H1 (cell line): ENCODE measurements at regions not wholly inside any gene's neighbourhood (a gene's known extent, or its start where the extent isn't known, plus 50 kb on each side); places are given as distances from the start of the nearest gene placed in this dataset.

ENCODE experiments used
- CTCF ChIA-PET: fragments of 300-600 bp; sonication (Branson Sonifier 250); formaldehyde crosslinking; loops from one replicate; lab custom pipeline; 2021; ENCODE audit not compliant: partially characterized antibody; lab: Charles Lee
- POLR2A ChIA-PET: fragments of 300-600 bp; sonication (Branson Sonifier 250); formaldehyde crosslinking; loops from one replicate; lab custom pipeline; 2021; ENCODE audit warnings: inconsistent platforms; ENCODE audit not compliant: partially characterized antibody; lab: Charles Lee
- DNase-seq, 2 experiments: peaks; one replicate each; pipeline versions ENCODE4 v3.0.0 to v3.0.0-alpha.2; 2010 to 2022; ENCODE audit warnings: low spot score in 2 of 2, low read depth in 1 of 2, mixed read lengths in 1 of 2
- FAIRE-seq: peaks from 2 replicates; lab custom pipeline; 2011; peaks lifted over from hg19 to GRCh38; lab: Jason Lieb, UNC
- H2AFZ ChIP-seq: 2 replicates; pipeline ENCODE4 v1.8.1; 2012; ENCODE audit warnings: low read length, inconsistent platforms
- H2AK5ac ChIP-seq: 2 replicates; pipeline ENCODE4 v1.6.1; 2013; ENCODE audit warnings: low read depth, low read length
- H2BK120ac ChIP-seq: replicated peaks from 2 replicates; pipeline ENCODE3; 2013; ENCODE audit warnings: low read depth, low read length, inconsistent platforms
- H2BK12ac ChIP-seq: 2 replicates; pipeline ENCODE4 v1.6.1; 2013; ENCODE audit warnings: low read depth, low read length
- H2BK15ac ChIP-seq: 2 replicates; pipeline ENCODE4 v1.6.1; 2013; ENCODE audit warnings: low read length
- H2BK20ac ChIP-seq: 2 replicates; pipeline ENCODE4 v1.6.1; 2013; ENCODE audit warnings: low read length
- H2BK5ac ChIP-seq: 2 replicates; pipeline ENCODE4 v1.6.1; 2013; ENCODE audit warnings: low read depth, low read length
- H3K14ac ChIP-seq: 2 replicates; pipeline ENCODE4 v1.6.1; 2013; ENCODE audit warnings: inconsistent platforms; ENCODE audit not compliant: insufficient read length
- H3K18ac ChIP-seq: 2 replicates; pipeline ENCODE4 v1.6.1; 2013; ENCODE audit warnings: low read length; ENCODE audit errors: extremely low read depth
- H3K23ac ChIP-seq: 2 replicates; pipeline ENCODE4 v1.6.1; 2013; ENCODE audit warnings: inconsistent platforms; ENCODE audit not compliant: insufficient read length
- H3K23me2 ChIP-seq: 2 replicates; pipeline ENCODE4 v1.6.1; 2013; ENCODE audit warnings: low read depth, low read length
- H3K27ac ChIP-seq: 2 replicates; pipeline ENCODE4 v1.6.1; 2011; ENCODE audit warnings: low read depth, low read length, inconsistent platforms
- H3K27me3 ChIP-seq, 4 experiments: replicated peaks in 1 of 4; 1 replicate in 1 of 4; 2 replicates in 3 of 4; pipeline versions ENCODE4 v1.6.1 to v1.8.1; 2011 to 2013; ENCODE audit warnings: low read length in 3 of 4, mild to moderate bottlenecking in 3 of 4, inconsistent platforms in 2 of 4, mixed read lengths in 2 of 4, moderate library complexity in 1 of 4; ENCODE audit not compliant: control insufficient read depth in 3 of 4, insufficient read depth in 3 of 4; ENCODE audit errors: extremely low read depth in 1 of 4
- H3K36me3 ChIP-seq, 4 experiments: 2 replicates each; pipeline versions ENCODE4 v1.6.1 to v1.8.1; 2011 to 2013; ENCODE audit warnings: mild to moderate bottlenecking in 4 of 4, low read length in 3 of 4, moderate library complexity in 2 of 4, control low read depth in 1 of 4, inconsistent platforms in 1 of 4; ENCODE audit not compliant: insufficient read depth in 4 of 4, control insufficient read depth in 2 of 4
- H3K4ac ChIP-seq: replicated peaks from 2 replicates; pipeline ENCODE3; 2013; ENCODE audit warnings: low read length, low read depth, mixed read lengths, inconsistent platforms; ENCODE audit not compliant: insufficient read length
- H3K4me1 ChIP-seq, 4 experiments: replicated peaks in 1 of 4; 1 replicate in 1 of 4; 2 replicates in 3 of 4; pipeline versions ENCODE4 v1.6.1 to v1.8.1; 2011 to 2013; ENCODE audit warnings: low read length in 3 of 4, inconsistent platforms in 2 of 4, mixed read lengths in 1 of 4; ENCODE audit not compliant: insufficient read depth in 4 of 4, control insufficient read depth in 3 of 4
- H3K4me2 ChIP-seq, 2 experiments: 2 replicates each; pipeline versions ENCODE4 v1.6.1 to v1.8.1; 2011 to 2013; ENCODE audit warnings: low read depth in 2 of 2, low read length in 2 of 2, control low read depth in 1 of 2, inconsistent platforms in 1 of 2, mild to moderate bottlenecking in 1 of 2; ENCODE audit not compliant: insufficient read depth in 1 of 2
- H3K4me3 ChIP-seq, 4 experiments: fragments of 200-600, 300-600 bp in 1 of 4; sonication (generic), shearing (Covaris generic), sonication (Bioruptor Twin) in 1 of 4; 2 replicates each; pipeline versions ENCODE4 v1.5.1 to v1.8.1; 2011 to 2016; ENCODE audit warnings: low read length in 4 of 4, low read depth in 3 of 4, control low read depth in 2 of 4, inconsistent platforms in 2 of 4, mild to moderate bottlenecking in 2 of 4, mixed read lengths in 1 of 4, moderate library complexity in 1 of 4; ENCODE audit not compliant: insufficient read depth in 2 of 4; ENCODE audit errors: extremely low read depth in 1 of 4
- H3K56ac ChIP-seq: replicated peaks from 2 replicates; pipeline ENCODE3; 2013; ENCODE audit warnings: low read depth, mild to moderate bottlenecking, mixed read lengths, low read length, inconsistent platforms; ENCODE audit not compliant: insufficient read length
- H3K79me1 ChIP-seq: 2 replicates; pipeline ENCODE4 v1.6.1; 2013; ENCODE audit warnings: low read depth, low read length, control low read depth
- H3K79me2 ChIP-seq, 2 experiments: 2 replicates each; pipeline versions ENCODE4 v1.6.1 to v1.8.1; 2012 to 2013; ENCODE audit warnings: low read length in 2 of 2, mild to moderate bottlenecking in 2 of 2, inconsistent platforms in 1 of 2; ENCODE audit not compliant: insufficient read depth in 2 of 2, control insufficient read depth in 1 of 2
- H3K9ac ChIP-seq, 4 experiments: replicated peaks in 1 of 4; 1 replicate in 1 of 4; 2 replicates in 3 of 4; pipeline versions ENCODE4 v1.6.1 to v1.8.1; 2011 to 2013; ENCODE audit warnings: low read depth in 3 of 4, low read length in 3 of 4, control low read depth in 2 of 4, mild to moderate bottlenecking in 2 of 4, moderate library complexity in 2 of 4, inconsistent platforms in 1 of 4; ENCODE audit errors: extremely low read depth in 1 of 4
- H3K9me3 ChIP-seq, 2 experiments: 2 replicates each; pipeline versions ENCODE4 v1.6.1 to v1.8.1; 2012 to 2013; ENCODE audit warnings: mild to moderate bottlenecking in 2 of 2, moderate library complexity in 2 of 2, control low read depth in 1 of 2, inconsistent platforms in 1 of 2, low read depth in 1 of 2, low read length in 1 of 2, mixed read lengths in 1 of 2; ENCODE audit not compliant: insufficient read depth in 2 of 2
- H4K20me1 ChIP-seq, 2 experiments: replicated peaks in 1 of 2; 2 replicates each; pipeline versions ENCODE3 to v1.8.1; 2011 to 2013; ENCODE audit warnings: inconsistent platforms in 2 of 2, low read length in 2 of 2, mild to moderate bottlenecking in 1 of 2; ENCODE audit not compliant: insufficient read depth in 2 of 2, control insufficient read depth in 1 of 2
- H4K5ac ChIP-seq: 2 replicates; pipeline ENCODE4 v1.6.1; 2013; ENCODE audit warnings: low read length, low read depth, mixed read lengths, inconsistent platforms; ENCODE audit not compliant: insufficient read length
- H4K8ac ChIP-seq: 2 replicates; pipeline ENCODE4 v1.8.0; 2013; ENCODE audit warnings: mild to moderate bottlenecking, moderate library complexity, low read length, inconsistent platforms; ENCODE audit not compliant: insufficient read depth; ENCODE audit errors: extremely low read depth
- H4K91ac ChIP-seq: replicated peaks from 2 replicates; pipeline ENCODE3; 2013; ENCODE audit warnings: low read length, mixed read lengths, inconsistent platforms; ENCODE audit not compliant: insufficient read length
- CTCF ChIP-seq, 3 experiments: IDR thresholded peaks; 1 replicate in 2 of 3; 2 replicates in 1 of 3; pipeline versions ENCODE4 v1.5.1 to v1.6.1; 2011; ENCODE audit warnings: low read length in 3 of 3, mild to moderate bottlenecking in 3 of 3, inconsistent platforms in 2 of 3, low read depth in 1 of 3, moderate library complexity in 1 of 3; ENCODE audit not compliant: insufficient read depth in 1 of 3; ENCODE audit errors: control extremely low read depth in 1 of 3
- WGBS, 2 experiments: shearing (Covaris generic) in 1 of 2; methylation state at CpG; one replicate each; pipeline versions ENCODE4 v1.1.6 to v1.1.7; 2013 to 2015; ENCODE audit warnings: low lambda C conversion rate in 2 of 2, mixed read lengths in 2 of 2, inconsistent platforms in 1 of 2, low coverage in 1 of 2, missing lambda C conversion rate in 1 of 2; ENCODE audit not compliant: insufficient replicate concordance in 2 of 2, insufficient coverage in 1 of 2, insufficient read length in 1 of 2; ENCODE audit errors: extremely low coverage in 1 of 2, missing lambda C conversion rate in 1 of 2; 5-methylcytosine and 5-hydroxymethylcytosine counted together

DNA sequence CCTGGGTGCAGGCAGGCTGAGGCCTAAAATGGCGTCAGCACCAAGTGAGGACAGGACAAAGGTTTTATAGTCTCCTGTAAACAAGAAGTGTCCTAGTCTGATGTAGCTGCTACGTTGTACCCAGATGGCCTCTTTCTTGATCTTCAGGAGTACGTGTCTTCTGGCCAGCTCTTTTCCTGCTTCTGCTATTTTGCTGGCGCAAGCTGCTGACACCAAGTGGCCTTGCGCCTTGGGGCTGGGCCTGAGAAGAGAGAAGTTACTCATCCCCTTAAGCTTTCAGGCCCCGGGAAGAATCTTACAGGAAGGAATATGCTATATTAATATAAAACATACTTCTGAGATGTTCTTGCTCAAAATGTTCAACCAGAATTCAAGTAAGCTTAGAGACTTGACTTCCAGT lies 605.2 kb downstream of the GALC start:
- FAIRE-seq (no peak), DNase-seq (no peak)
- Histone ChIP-seq H4K8ac (no peak overlapping the region), H4K91ac (no peak overlapping the region), H3K9ac (no peak overlapping the region), H3K14ac (no peak overlapping the region), H3K4me1 (no peaks in the 10 kb centered on the region), H2BK5ac (no peak overlapping the region), H3K36me3 (no peaks in the 10 kb centered on the region), H3K18ac (no peak overlapping the region), H3K23me2 (no peaks in the 10 kb centered on the region), H3K4ac (no peak overlapping the region), H4K5ac (no peak overlapping the region), H2BK12ac (no peak overlapping the region), H2AFZ (peak overlapping the region; percentile 44; the same call in 1 of the 2 replicates), H2BK20ac (no peak overlapping the region), H3K4me3 (no peak overlapping the region), H4K20me1 (no peaks in the 10 kb centered on the region), H3K27ac (no peak overlapping the region), H3K23ac (no peak overlapping the region), H3K56ac (no peak overlapping the region), H2BK120ac (no peak overlapping the region), H3K4me2 (no peak overlapping the region), H3K79me1 (no peaks in the 10 kb centered on the region), H3K27me3 (no peaks in the 10 kb centered on the region), H2BK15ac (no peak overlapping the region), H3K79me2 (no peaks in the 10 kb centered on the region), H2AK5ac (no peak overlapping the region), H3K9me3 (0 out of 4 replicates have a peak, but pooled peaks cover 0 to 1% of the 10 kb centered on the region in 2 experiments)
- WGBS, 2 experiments: 93% methylated on average over 6 of the region's 6 CpGs; no CpG with 5 or more reads in 1 of the 2 experiments
- TF ChIP-seq CTCF (IDR thresholded peaks at IDR 0.05; ENCODE audit: control extremely low read depth in 1 of 3, insufficient read depth in 1 of 3, low read depth in 1 of 3, low read length in 3 of 3): no peak
- ChIA-PET CTCF (no interaction called here), POLR2A (no interaction called here)
